Pulmonary artery endothelial cell (primary cell): ENCODE measurements at regions not wholly inside any gene's neighbourhood (a gene's known extent, or its start where the extent isn't known, plus 50 kb on each side); places are given as distances from the start of the nearest gene placed in this dataset.
"Not testable (repeated sequence)": the region's sequence is repeated elsewhere in the genome, so short reads cannot be mapped to it uniquely, and the experiment has no call there.

ENCODE experiments used
- DNase-seq: peaks from one replicate; pipeline ENCODE4 v3.0.0-alpha.2; 2011; ENCODE audit warnings: low read depth, low spot score

DNA sequence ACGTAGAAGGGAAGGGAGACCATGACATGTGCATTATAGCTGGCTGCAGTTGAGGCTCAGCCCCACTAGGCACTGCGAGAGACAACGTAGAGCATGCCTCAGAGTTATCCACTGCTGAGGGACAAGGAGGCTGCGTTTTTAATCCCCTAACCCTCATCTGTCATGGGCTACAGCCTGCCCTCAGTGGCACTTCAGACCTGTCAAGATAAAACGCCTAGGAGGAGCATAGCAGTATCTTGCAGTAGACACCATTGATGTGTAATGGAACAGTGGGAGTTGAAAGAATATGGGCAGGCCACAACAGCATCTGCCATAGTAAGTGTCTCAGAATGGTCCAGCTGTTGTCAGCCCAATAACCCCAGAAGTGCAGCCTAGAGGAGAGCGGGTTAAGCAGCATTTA lies 307.0 kb upstream of the PTBP2 start:
- no peak for DNase-seq

DNA sequence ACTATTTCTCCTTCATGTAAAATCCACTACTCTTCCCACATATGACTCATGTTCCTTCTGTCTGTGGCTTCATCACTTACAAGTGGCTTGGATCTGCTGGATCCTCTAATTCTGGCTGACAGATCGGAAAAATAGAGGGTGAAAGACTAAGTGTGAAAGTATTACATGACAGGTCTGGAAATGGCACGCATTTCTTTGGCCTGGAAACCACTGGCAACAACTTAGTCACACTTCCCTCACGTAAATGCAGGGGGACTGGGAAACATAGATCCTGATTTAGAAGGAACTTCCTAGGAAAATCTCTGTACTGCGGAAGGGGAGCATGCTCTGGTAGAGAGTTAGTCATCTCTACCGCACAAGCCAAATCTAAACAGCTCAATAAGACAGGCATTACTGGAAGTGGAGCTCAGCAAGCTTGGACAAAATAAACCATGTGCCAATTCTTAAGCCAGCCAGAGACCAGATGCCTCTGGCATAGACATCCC lies 305.4 kb upstream of the PTBP2 start:
- DNase-seq = peak; percentile 83

DNA sequence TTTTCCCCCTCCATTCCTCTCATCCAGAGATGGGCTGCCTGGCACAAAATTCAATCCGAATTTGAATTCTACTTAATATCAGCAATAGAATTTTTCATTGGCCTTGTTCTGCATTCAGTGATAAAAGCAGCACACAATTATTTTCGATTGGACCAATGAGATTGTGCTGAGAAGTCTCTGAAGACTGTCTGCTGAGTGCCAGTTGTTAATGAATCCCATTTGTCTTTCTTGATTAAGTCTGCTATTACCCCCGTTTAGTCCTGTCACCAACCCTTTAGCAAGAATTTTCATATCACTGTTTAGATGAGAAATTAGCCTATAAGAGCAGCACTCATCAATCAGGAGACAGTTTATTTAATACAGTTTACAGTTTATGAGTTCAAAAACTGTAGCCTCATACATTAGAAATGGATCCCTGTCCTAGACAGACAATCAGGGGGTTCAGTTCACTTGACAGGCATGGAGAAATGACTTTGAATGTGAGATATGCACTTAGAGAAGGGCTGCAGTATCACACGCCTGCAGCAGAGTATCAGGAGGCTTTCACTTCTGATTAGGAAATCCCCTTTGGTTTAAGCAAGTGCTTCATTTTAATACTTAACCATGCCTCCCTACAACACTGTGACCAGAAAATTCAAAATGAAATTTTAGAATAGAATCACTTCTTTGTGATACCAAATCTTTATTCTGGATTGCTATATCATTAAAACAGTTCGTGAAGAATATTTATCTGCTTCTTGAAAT lies 304.7 kb upstream of the PTBP2 start:
- no peak for DNase-seq

DNA sequence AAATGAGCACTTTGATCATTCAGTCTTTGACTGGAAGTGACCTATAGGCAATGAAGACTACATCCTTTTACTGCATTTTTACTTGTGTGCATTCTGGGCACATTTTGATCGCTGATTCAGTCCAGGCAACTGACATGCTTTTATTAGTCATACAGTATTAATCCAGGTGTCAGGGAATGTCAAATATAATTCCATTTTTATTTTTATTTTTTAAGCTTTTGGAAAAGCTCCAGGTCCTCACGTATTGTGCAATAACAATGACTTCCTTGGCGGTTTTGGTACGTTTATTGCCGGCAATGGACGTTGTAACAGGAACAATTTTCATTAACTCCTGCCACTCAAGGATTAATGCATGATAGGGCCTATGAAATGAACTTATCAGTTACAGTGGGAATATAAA lies 302.6 kb upstream of the PTBP2 start:
- no peak for DNase-seq

DNA sequence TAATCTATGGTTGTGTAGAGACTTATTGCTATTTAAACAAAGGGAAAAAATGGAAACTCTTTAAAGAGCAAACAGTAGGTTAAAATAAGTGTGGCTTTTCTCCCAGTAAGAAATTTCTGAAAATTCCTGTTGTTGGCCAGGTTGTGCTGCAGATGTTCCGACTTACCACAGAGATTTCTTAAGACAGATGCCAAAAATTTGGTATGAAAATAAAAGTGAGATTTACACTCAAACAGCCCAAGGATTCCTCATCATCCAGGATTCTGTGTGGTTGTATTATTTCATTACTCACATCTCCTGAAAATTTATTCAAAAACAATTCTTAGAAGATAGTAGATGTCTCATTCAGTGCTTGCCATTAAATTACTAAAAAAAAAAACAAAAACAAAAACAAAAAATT lies 296.7 kb upstream of the PTBP2 start:
- no peak for DNase-seq

DNA sequence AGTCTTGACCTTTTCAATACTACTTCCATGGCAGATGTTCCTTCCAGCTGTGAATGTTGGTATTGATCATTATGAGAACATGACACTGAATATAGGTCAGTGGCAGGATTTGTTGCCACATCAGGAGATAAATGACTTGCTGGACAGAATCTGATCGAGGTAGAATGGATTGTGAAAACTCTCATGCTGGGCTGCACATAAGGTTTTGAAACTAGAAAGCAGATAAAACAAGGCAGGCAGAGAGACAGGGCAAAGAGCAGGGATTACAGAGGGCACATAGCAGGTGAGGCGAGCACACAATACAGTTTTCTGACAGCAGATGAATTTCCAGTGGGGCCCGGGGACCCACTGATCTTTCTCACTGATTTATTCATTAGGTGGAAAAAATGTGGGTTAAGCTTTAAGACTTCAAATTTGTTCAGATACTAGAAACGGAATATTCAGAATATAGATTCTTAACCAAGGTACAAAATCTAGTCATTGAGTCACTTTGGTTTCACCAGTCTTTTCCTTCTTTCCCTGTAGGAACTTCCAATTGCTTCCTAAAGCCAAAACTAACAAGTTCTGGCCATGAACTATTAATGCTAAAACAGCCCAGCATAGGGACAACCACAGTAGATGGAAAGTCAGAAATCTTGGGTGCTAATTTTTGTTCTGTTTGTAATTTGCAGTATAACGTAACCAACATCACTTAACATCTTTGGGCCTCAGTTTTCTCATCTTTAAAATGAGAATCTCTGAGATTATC lies 296.0 kb upstream of the PTBP2 start:
- DNase-seq = no peak

DNA sequence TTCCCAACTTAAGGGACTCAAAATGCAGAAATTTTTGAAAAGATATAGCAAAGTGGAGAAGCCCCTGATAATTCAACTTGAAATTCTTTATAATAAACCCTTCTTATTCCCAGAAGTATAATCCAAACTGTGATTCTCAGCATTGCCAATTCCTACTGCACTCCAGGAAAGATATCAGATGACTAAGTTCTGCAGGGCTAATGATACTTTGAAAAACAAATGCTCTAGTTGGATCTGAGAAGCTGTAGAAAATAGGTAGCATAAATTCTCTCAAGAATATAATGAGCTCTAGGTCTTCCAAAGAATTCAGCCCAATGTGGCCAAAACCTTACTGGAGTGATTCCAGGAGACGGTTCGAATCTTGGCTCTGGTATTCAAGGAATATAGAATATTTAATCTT lies 294.0 kb upstream of the PTBP2 start:
- no peak for DNase-seq

DNA sequence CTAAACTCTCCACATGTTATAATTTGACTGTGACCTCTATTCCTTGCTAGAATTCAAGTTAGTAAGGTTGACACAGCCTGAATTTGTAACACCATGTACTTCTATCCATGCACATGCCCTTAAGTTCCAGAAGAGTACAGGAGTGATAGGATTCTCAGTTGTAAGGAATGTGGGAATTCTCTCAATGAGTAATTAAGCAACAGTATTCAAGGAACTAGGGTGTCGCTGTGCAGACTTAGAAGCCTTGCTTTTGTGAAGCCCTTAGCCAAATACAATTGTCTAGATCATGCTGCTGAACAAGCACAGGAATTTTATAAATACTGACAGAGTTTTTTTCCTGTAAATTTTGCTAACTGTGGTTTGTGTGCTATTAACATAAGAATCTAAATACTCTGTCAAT lies 276.3 kb upstream of the PTBP2 start:
- DNase-seq = no peak

DNA sequence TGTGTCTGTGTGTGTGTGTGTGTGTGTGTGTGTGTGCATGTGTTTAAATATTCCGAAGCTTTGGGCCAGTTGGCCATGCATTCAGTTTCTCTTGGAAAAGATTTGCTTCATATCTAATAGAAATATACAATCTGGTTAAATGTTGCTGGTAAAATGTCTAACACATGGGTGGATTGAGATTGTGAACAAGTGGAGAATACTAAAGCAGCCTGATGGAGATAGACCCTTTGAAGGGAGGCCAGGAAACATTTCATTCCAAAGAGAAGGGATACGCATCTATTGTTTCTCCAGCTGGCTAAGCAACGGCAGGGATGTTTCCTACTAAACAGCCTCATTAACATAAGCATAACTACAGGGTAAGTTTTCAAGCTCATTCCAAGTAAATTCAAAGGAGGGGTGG lies 257.5 kb upstream of the PTBP2 start:
- no peak for DNase-seq

DNA sequence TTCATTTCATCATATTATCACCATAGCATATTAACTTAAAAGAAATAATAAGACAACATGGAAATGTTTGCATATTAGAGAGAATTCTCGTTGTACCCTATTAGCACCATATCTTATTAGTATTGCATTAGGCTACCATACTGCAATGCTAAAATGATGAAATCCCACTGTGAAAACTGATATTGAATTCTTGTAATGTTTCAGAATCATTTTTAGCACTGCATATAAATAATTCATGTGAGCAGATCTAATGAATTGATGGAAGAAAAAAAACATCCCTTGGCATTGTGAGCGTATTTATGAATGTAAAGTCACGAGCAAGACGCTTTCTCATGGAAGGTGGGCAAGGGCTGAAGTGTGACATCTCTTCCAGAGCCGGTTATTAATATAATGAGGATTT lies 257.1 kb upstream of the PTBP2 start:
- no peak for DNase-seq

DNA sequence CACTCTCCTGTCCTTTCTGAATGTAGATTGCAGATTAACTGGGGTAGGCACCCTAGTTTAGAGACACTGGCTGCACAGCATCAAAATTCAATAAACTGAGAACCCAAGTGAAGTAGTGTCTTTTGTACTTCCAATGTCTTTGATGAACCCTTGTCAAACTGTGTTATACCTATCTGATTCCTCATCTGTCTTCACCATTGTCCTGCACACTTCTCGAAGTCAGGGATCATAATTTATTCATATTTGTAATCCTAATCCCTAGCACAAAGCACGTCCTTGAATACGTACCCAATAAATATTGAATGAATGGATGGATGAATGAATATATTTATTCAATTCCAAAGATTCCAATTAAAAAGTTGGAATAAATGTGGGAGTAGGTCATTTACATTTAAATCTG lies 256.6 kb upstream of the PTBP2 start:
- DNase-seq = no peak

DNA sequence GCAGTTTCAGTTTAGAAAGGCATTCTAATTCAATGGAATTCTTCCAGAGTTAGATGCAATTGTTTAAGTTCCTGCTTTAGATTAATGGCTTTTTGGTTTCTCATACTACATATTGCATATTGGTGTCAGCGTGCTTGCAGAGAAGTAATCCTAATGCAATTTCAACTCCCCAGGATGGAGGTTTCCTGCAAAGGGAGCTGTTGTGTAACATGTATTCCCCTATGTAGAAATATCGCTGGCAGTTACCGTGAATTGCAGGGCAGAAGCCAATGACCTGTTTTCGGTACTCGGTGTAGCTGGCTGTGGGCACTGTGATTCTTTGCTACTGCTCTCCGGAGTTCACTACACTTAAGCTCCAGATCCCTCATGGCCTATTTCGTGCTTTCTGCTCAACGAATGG lies 256.1 kb upstream of the PTBP2 start:
- no peak for DNase-seq

DNA sequence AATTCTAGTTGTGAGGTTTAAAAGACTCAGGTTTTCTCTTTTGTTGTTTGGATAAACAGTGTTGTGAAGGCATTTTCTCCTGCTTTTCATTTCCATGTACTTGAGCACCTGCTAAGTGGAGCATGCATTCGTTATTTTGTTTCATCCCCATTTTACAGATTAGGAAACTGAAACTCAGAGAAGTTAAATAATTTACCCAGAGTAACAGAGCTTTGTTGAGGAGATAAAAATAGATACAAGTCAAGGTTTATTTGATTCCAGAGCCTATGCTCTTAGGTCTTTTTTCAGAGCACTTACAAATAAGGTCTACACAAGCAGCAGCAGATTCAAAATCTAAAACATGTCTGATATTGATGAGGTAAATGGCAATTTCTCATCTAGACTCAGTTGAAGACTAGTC lies 254.7 kb upstream of the PTBP2 start:
- DNase-seq = no peak

DNA sequence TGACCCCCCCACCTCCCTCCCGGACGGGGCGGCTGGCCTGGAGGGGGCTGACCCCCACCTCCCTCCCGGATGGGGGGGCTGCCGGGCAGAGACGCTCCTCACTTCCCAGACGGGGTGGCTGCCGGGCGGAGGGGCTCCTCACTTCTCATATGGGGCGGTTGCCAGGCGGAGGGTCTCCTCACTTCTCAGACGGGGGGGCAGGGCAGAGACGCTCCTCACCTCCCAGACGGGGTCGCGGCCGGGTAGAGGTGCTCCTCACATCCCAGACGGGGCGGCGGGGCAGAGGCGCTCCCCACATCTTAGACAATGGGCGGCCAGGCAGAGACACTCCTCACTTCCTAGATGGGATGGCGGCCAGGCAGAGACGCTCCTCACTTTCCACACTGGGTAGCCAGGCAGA lies 251.9 kb upstream of the PTBP2 start:
- DNase-seq = not testable (repeated sequence)

DNA sequence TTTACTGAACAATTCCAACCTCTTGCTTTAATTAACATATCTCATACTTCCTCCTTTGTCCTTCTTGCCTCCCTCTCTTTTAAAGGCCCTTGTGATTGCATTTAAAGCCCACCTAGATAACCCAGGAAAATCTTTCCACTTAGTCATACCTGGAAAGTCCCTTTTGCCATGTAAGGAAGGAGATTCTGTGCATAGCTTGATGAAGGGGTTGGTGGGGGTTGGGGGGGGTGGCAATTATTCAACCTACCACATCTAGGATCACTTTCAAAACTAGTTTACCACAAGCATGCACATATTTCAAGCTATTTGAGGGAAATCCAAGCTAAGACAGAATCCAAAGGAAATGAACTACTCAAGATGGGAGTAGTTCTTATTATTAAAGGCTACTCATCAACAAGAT lies 249.1 kb upstream of the PTBP2 start:
- DNase-seq = no peak

DNA sequence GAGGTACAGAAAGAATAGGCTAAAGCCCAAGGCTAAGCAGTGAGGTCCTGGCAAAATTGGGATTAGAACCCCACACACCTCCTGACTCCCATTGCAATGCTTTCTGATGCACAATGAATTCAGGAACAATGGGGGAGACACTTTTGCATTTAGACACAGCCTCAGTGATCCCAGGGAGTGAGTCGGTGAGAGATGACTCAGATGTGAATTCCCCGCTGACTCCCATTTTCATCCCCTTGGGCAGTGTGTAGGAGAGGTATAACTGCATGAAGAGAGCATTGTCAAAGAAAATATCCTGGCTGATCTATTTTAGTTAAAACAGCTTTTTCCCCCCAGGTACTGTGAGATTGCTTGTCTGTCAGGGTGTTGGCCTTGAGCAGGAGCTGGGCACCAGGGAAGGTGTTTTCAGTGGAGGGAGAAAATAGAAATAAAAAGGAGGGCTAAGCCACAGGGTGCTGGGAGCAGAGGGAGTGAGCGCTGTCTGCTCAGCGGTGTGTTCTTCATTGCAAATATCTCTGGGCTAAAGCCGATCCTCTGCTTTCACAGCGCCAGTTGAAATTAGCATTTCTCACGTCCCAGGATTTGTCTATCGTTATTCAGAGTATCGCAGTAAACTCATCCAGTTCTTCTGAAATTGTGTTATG lies 247.7 kb upstream of the PTBP2 start:
- DNase-seq = no peak

DNA sequence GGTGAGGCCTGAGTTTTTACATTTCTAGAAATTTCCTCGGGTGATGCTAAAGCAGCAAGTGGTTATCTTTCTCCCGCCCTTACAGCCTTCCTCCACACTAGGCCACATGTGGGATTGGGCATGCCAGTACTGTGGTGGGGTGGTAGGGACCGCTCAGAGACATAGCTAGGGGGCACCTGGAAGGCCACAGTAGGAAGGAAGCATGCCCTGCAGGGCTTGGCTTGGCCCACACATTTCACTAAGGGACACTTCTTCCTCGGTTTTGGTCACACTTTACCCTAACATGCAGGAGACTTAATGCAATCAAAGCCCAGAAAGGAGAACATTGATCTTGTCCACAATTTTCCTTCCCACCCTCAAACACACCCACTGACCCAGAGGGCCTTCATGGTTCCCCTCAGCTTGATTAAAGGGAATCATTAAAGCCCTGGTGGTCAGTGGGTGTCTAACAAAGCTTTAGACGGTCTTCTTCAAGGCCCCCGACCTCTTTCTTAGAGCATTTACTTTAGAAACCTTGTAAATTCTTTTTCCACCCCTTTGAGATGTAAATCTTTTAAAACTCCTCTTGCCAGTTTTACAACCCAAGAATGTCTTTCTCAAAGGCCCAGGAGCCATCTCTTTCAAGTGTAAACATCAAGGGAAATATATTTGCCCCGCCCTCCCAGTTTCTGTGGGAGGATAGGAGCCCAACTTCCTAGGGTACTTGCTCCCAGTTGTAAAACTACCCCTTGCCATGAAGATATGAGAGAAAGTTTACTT lies 246.4 kb upstream of the PTBP2 start:
- no peak for DNase-seq

DNA sequence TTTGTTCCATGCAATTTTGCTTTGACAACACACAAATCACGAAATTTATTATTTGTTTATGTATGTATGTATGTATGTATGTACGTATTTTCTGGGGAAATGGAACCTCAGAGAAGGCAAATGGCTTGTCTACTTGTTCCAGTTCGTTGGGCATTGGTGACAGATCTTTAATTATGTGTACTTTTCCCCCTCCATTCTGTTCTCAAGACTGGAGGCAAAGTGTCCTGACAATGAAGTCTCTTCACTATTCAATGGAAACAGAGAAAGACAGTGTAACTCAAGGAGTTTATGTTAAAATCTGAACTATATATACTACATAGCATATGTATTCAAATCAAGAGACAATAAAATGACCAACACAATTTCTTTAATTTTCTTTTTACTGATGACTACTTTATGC lies 245.7 kb upstream of the PTBP2 start:
- no peak for DNase-seq

DNA sequence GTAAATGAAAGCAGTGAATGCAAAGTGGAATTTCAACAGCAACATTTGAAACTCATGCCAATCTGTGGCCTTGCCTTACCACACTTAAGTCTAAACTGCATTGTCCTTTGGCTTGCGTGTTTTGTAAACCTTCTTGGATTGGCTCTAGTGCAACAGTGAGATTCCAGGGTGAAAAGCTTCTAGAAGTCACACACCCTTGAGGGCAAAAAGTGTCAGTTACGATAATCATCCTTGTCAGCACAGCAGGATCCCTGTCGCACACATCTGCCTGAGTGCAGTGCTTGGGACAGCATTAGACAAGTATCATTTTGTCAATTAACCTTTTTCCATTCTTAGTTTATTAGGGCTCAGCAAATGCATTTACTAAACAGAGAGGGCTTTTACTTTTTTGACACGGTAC lies 243.4 kb upstream of the PTBP2 start:
- no peak for DNase-seq

DNA sequence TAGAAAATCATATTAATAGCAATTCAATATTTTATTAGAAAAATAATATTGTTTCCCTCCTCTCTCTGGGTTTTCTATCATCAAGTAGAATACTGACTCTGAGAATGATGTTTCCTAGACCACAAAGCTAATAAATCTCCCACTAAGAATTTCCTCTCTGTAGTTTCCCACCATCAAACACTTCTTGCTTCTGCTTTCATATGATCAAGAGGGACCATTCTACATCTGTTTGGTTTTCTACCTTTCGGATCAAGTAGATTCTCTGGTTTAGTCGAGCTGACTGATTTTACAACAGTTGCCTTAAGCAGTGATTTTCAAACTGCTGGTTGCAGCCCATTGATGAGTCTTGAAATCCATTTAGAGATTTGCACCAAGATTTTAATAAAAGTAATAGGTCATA lies 240.2 kb upstream of the PTBP2 start:
- no peak for DNase-seq

DNA sequence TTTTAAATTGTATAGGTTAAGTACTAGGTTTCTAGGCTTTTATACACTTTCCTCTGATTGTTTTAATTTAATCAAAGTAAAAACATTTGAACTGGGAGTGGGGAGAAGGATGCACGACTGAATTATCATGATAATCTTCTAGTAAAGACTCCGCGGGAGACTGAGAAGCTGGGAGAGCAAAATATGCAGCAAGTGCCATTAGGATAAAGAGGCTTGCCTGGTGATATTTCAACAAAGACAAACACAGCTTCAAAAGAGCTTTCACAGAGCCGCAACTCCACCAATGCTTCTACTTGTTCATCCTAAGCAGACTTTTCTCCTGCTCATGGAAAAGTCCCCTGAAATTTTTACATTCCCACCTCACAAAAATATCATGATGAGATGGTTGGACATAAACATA lies 239.0 kb upstream of the PTBP2 start:
- no peak for DNase-seq

DNA sequence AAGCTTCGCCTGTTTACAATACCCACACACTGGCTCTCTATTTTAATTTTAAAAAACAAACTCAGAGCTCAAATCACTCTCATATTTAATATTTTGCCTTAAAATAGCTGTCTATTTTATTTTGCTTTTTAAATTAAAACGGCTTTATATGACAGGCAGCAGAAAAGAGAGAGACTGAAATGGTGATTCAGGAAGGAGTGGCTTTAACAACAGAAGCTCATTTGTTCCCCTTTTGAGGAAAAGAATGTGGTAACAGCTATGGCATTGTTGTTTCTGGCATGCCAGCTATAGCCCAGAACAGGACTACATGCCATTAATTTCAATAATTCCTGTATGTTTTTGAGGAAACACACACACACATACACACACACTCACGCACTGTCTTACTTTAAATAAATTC lies 234.2 kb upstream of the PTBP2 start:
- DNase-seq = no peak
